ENCODE measurements at regions not wholly inside any gene's neighbourhood (a gene's known extent, or its start where the extent isn't known, plus 50 kb on each side); places are given as distances from the start of the nearest gene placed in this dataset.

GRCh38 chrX:13123247-13123856 is 78.9 kb upstream of the FAM9C start:
- Mint-ChIP-seq H3K27me3 (ENCODE audit: low read depth) (no peaks in the 10 kb centered on the region; the same call in 1 of the 2 replicates), H3K9me3 (peaks cover under 1% of the 10 kb centered on the region; the same call in 1 of the 2 replicates), H3K4me3 (no peak overlapping the region), H3K4me1 (peaks cover 28% of the 10 kb centered on the region), H3K27ac (no peak overlapping the region; the same call in 1 of the 2 replicates), H3K36me3 (peaks cover 3% of the 10 kb centered on the region)
- CTCF ChIA-PET: no interaction called here
- DNase-seq (ENCODE audit: low spot score): no peak
- TF ChIP-seq MLX (CRISPR knock-in tag; IDR thresholded peaks at IDR 0.05) (no peak), NFYB (CRISPR knock-in tag; conservative IDR thresholded peaks at IDR 0.05; ENCODE audit: low read depth) (no peak), ESRRA (CRISPR knock-in tag; IDR thresholded peaks at IDR 0.05; ENCODE audit: borderline replicate concordance) (no peak), ZNF263 (CRISPR knock-in tag; IDR thresholded peaks at IDR 0.05; ENCODE audit: low read depth) (no peak), ATF1 (CRISPR knock-in tag; IDR thresholded peaks at IDR 0.05) (no peak)
- POLR2A ChIA-PET: no interaction called here
- no peak for ATAC-seq

GRCh38 chrX:13121020-13121555 is 76.7 kb upstream of the FAM9C start:
- Mint-ChIP-seq H3K4me3 (no peak overlapping the region), H3K27ac (no peak overlapping the region), H3K4me1 (peaks cover 28% of the 10 kb centered on the region), H3K36me3 (peaks cover 24% of the 10 kb centered on the region), H3K9me3 (peaks cover 21% of the 10 kb centered on the region), H3K27me3 (ENCODE audit: low read depth) (peaks cover 4% of the 10 kb centered on the region)
- DNase-seq (ENCODE audit: low spot score) (no peak), ATAC-seq (no peak)
- no peak for TF ChIP-seq ATF2 (CRISPR knock-in tag; IDR thresholded peaks at IDR 0.05; ENCODE audit: borderline replicate concordance, low read depth)
- TF ChIP-seq E2F5 (CRISPR knock-in tag; IDR thresholded peaks at IDR 0.05): no peak
- TF ChIP-seq AFF4 (CRISPR knock-in tag; IDR thresholded peaks at IDR 0.05; ENCODE audit: borderline replicate concordance): no peak
- TF ChIP-seq E2F1 (CRISPR knock-in tag; IDR thresholded peaks at IDR 0.05): no peak
- no peak for TF ChIP-seq SMAD3 (CRISPR knock-in tag; IDR thresholded peaks at IDR 0.05; ENCODE audit: borderline replicate concordance)
- TF ChIP-seq NR2C2 (CRISPR knock-in tag; IDR thresholded peaks at IDR 0.05): no peak
- TF ChIP-seq USF2 (CRISPR knock-in tag; IDR thresholded peaks at IDR 0.05): no peak
- TF ChIP-seq NR1H2 (CRISPR knock-in tag; IDR thresholded peaks at IDR 0.05): no peak
- TF ChIP-seq STAT6 (CRISPR knock-in tag; conservative IDR thresholded peaks at IDR 0.05; ENCODE audit: low read depth): no peak
- no peak for TF ChIP-seq CREB1 (CRISPR knock-in tag; IDR thresholded peaks at IDR 0.05)
- TF ChIP-seq FOXP4 (CRISPR knock-in tag; IDR thresholded peaks at IDR 0.05): no peak
- ChIA-PET CTCF (interaction anchor here (0.6 kb wide), 1 partner anchor 233 kb away, joined by 3 read pairs; no protein-coding TSS in a partner anchor), POLR2A (interaction anchor here (0.6 kb wide), 1 partner anchor 10 kb away, joined by 5 read pairs; no protein-coding TSS in a partner anchor)

Measured in WTC11 (cell line).